Testis (tissue), 2 donors: ENCODE measurements at regions not wholly inside any gene's neighbourhood (a gene's known extent, or its start where the extent isn't known, plus 50 kb on each side); places are given as distances from the start of the nearest gene placed in this dataset.

Experiments
- DNase-seq: peaks from one replicate; pipeline ENCODE4 v3.0.0-alpha.2; 2019
- H3K27ac ChIP-seq, 2 donors: fragments of 200-600 bp; sonication (generic); one replicate each; pipeline ENCODE4 v1.5.1; 2019
- H3K27me3 ChIP-seq: fragments of 200-600 bp; sonication (generic); one replicate; pipeline ENCODE4 v1.5.1; 2019
- H3K36me3 ChIP-seq: fragments of 200-600 bp; sonication (generic); one replicate; pipeline ENCODE4 v1.5.1; 2017; ENCODE audit warnings: low read depth; ENCODE audit errors: missing control alignments
- H3K4me1 ChIP-seq: fragments of 200-600 bp; sonication (generic); one replicate; pipeline ENCODE4 v1.5.1; 2019
- H3K4me3 ChIP-seq, 2 donors: fragments of 200-600 bp; sonication (generic); one replicate each; pipeline ENCODE4 v1.5.1; 2017 to 2019
- H3K9me3 ChIP-seq: fragments of 200-600 bp; sonication (generic); one replicate; pipeline ENCODE4 v1.5.1; 2017
- POLR2A ChIP-seq: fragments of 450-650 bp; IDR thresholded peaks from one replicate; pipeline ENCODE4 v1.6.1; 2017; ENCODE audit warnings: antibody characterized with exemption, mild to moderate bottlenecking, moderate library complexity
- WGBS, 2 donors: methylation state at CpG; one replicate each; pipeline ENCODE4 v1.1.5; 2018; 5-methylcytosine and 5-hydroxymethylcytosine counted together
- intact Hi-C: fragments of 100-400 bp; cut with DNase I; formaldehyde crosslinking; loops from one replicate; pipeline ENCODE4 v1.15.1; 2023; ENCODE audit warnings: low total_unique reads
- TF ChIP-seq, protein P1 (sequence below), 3 experiments: fragments of 450-650 bp in 2 of 3; fragments of 200-600 bp in 1 of 3; sonication (generic) in 1 of 3; IDR thresholded peaks; one replicate each; pipeline ENCODE4 v1.5.1; 2016 to 2019; ENCODE audit warnings: antibody characterized with exemption in 3 of 3, mild to moderate bottlenecking in 2 of 3, moderate library complexity in 1 of 3

DNA sequence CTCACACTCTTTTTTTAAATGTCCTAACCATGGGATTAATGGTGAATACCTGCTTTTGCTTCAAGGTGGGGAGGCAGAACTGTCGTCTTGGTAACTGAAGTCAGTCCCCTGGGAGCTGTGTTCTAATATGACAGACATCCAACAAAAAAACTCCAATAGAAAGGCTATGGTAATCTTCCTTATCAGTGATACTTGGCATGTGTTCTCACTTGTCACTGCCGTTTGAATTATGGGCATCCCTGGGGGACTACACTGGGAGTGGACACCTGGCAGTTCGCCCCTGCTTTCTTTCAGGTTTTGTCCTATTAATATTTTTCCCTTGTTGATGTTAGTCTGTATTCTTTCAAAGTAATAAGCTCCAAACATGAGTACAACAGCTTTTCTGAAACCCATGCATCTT lies 252.6 kb downstream of the SLITRK5 start:
- Histone ChIP-seq H3K4me1 (no peaks in the 10 kb centered on the region), H3K9me3 (no peaks in the 10 kb centered on the region), H3K27ac (no peak overlapping the region), H3K27me3 (no peaks in the 10 kb centered on the region), H3K4me3 (no peak overlapping the region), H3K36me3 (no peaks in the 10 kb centered on the region)
- TF ChIP-seq POLR2A, result no peak
- TF ChIP-seq, protein P1, sequence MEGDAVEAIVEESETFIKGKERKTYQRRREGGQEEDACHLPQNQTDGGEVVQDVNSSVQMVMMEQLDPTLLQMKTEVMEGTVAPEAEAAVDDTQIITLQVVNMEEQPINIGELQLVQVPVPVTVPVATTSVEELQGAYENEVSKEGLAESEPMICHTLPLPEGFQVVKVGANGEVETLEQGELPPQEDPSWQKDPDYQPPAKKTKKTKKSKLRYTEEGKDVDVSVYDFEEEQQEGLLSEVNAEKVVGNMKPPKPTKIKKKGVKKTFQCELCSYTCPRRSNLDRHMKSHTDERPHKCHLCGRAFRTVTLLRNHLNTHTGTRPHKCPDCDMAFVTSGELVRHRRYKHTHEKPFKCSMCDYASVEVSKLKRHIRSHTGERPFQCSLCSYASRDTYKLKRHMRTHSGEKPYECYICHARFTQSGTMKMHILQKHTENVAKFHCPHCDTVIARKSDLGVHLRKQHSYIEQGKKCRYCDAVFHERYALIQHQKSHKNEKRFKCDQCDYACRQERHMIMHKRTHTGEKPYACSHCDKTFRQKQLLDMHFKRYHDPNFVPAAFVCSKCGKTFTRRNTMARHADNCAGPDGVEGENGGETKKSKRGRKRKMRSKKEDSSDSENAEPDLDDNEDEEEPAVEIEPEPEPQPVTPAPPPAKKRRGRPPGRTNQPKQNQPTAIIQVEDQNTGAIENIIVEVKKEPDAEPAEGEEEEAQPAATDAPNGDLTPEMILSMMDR (IDR thresholded peaks at IDR 0.05), result no peak
- DNase-seq, result no peak
- 67 to 71% methylated on average over 3 of the region's 3 CpGs for WGBS, 2 donors
- intact Hi-C loops, result no loop called here

DNA sequence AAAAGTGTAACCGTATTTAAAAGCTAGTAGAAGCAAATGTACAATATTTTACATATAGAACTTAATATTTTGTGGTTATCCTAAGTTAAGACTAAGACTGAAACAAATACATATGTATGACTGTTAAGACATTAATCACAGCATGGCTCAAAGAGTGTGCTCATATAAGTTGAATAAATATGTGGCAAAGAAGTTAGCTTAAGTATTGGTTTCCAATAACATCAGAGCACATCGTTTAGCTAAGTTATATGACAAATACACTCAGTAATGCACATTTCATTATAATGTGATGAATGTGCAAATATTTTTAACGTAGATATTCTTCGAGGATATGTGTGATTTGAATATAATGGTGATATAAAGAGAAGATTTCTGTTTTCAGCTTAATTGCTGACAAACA lies 253.8 kb downstream of the SLITRK5 start:
- WGBS, 2 donors, result 91% methylated on average over 4 of the region's 4 CpGs
- H3K4me3 ChIP-seq, result no peak overlapping the region
- H3K4me1 ChIP-seq, result no peaks in the 10 kb centered on the region
- intact Hi-C loops, result no loop called here
- TF ChIP-seq, protein P1 (IDR thresholded peaks at IDR 0.05), result no peak
- TF ChIP-seq POLR2A, result no peak
- no peaks in the 10 kb centered on the region for H3K27me3 ChIP-seq
- H3K9me3 ChIP-seq, result no peaks in the 10 kb centered on the region
- no peaks in the 10 kb centered on the region for H3K36me3 ChIP-seq
- no peak overlapping the region for H3K27ac ChIP-seq
- DNase-seq, result no peak

DNA sequence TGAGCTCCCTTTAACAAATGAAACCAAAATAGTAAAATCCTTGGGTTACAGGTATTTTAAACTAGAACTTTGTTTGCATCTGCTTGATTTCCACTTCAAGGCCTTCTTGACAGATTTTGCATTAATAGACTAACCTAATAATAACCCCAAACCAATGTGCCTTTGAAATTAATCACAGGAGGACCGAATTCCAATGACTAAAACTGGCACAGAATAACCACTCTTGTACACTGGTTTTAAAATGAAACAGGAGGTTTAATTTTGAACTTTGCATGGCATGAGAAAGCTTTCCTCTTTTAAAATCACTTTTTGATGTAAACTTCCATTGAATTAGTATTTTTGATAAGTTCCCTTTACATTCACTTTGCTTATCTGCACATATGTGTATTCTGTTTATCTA lies 269.6 kb downstream of the SLITRK5 start:
- no peaks in the 10 kb centered on the region for H3K27me3 ChIP-seq
- H3K9me3 ChIP-seq, result no peaks in the 10 kb centered on the region
- 58 to 72% methylated on average over 1 of the region's 1 CpG for WGBS, 2 donors
- H3K4me3 ChIP-seq, result no peak overlapping the region
- H3K4me1 ChIP-seq, result no peaks in the 10 kb centered on the region
- H3K36me3 ChIP-seq, result no peaks in the 10 kb centered on the region
- intact Hi-C loops, result no loop called here
- TF ChIP-seq POLR2A, result no peak
- TF ChIP-seq, protein P1 (IDR thresholded peaks at IDR 0.05), result no peak
- no peak overlapping the region for H3K27ac ChIP-seq
- no peak for DNase-seq

DNA sequence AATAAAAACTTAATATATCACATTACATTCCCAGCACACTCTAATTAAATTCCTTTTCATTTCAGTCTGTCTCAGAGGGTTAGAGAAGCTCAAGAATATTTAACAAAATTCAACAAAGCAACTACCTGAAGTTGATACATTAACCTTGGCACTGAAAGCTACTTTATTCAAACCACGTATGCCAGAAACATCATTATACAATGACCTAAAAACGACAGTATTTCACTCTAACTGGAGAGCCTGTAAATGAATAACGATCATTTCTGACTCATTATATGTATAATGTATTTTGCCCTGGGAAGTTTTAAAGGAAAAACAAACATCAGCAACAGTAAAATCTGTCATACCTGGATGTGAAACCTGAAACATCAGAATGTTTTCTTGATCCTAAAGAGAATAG lies 270.1 kb downstream of the SLITRK5 start:
- intact Hi-C loops, result no loop called here
- no peak overlapping the region for H3K27ac ChIP-seq
- no peaks in the 10 kb centered on the region for H3K36me3 ChIP-seq
- no peak for TF ChIP-seq POLR2A
- TF ChIP-seq, protein P1 (IDR thresholded peaks at IDR 0.05), result no peak
- no peaks in the 10 kb centered on the region for H3K9me3 ChIP-seq
- no peaks in the 10 kb centered on the region for H3K27me3 ChIP-seq
- no peak for DNase-seq
- no peaks in the 10 kb centered on the region for H3K4me1 ChIP-seq
- WGBS, 2 donors, result 61 to 64% methylated on average over 3 of the region's 3 CpGs
- H3K4me3 ChIP-seq, result no peak overlapping the region

DNA sequence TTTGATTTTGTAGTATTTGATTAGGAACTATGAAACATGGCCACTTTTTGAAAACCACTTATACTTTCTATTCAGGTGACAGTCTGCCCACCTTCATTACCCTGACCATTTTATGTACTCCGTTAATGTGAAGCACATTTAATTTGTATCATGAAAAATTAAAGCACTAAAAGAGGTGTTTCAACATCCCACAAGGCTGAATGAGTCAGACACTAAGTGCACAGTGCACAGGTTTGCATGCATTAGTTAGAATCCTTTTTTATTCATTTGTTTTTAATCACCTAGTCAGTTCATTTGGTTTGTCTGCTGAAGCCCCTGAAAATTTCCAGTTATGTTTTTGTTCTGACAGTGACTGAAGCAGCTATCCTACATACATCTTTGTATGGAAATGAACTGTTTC lies 271.0 kb downstream of the SLITRK5 start:
- H3K27me3 ChIP-seq, result no peaks in the 10 kb centered on the region
- no peaks in the 10 kb centered on the region for H3K4me1 ChIP-seq
- H3K36me3 ChIP-seq, result no peaks in the 10 kb centered on the region
- TF ChIP-seq POLR2A, result no peak
- TF ChIP-seq, protein P1 (IDR thresholded peaks at IDR 0.05), result no peak
- no peaks in the 10 kb centered on the region for H3K9me3 ChIP-seq
- DNase-seq, result no peak
- intact Hi-C loops, result no loop called here
- H3K4me3 ChIP-seq, result no peak overlapping the region
- no peak overlapping the region for H3K27ac ChIP-seq
- 83 to 93% methylated on average over 1 of the region's 1 CpG for WGBS, 2 donors
